ENCODE measurements at regions not wholly inside any gene's neighbourhood (a gene's known extent, or its start where the extent isn't known, plus 50 kb on each side); places are given as distances from the start of the nearest gene placed in this dataset.

- no peak for DNase-seq (ENCODE audit: low read depth)
- no peak overlapping the region for H3K4me3 ChIP-seq (ENCODE audit: low read depth, low read length)
- H3K27me3 ChIP-seq (ENCODE audit: control insufficient read depth, insufficient read depth, low read length) = no peaks in the 10 kb centered on the region
- no peak for TF ChIP-seq CTCF (IDR thresholded peaks at IDR 0.05; ENCODE audit: insufficient read depth, low read length, poor library complexity, severe bottlenecking)
- no peaks in the 10 kb centered on the region for H3K36me3 ChIP-seq (ENCODE audit: control insufficient read depth, insufficient read depth, low read length)
Measured at GRCh38 chr13:80428349-80429096, 87.6 kb upstream of the SPRY2 start.

- Histone ChIP-seq H3K36me3 (ENCODE audit: control insufficient read depth, insufficient read depth, low read length) (no peaks in the 10 kb centered on the region), H3K27me3 (ENCODE audit: control insufficient read depth, insufficient read depth, low read length) (no peaks in the 10 kb centered on the region), H3K4me3 (ENCODE audit: low read depth, low read length) (no peak overlapping the region)
- TF ChIP-seq CTCF (IDR thresholded peaks at IDR 0.05; ENCODE audit: insufficient read depth, low read length, poor library complexity, severe bottlenecking) = no peak
- DNase-seq (ENCODE audit: low read depth) = no peak
Measured at GRCh38 chr13:80419416-80419815, 78.5 kb upstream of the SPRY2 start.

- Histone ChIP-seq H3K36me3 (ENCODE audit: control insufficient read depth, insufficient read depth, low read length) (no peaks in the 10 kb centered on the region), H3K4me3 (ENCODE audit: low read depth, low read length) (no peak overlapping the region), H3K27me3 (ENCODE audit: control insufficient read depth, insufficient read depth, low read length) (no peaks in the 10 kb centered on the region)
- no peak for TF ChIP-seq CTCF (IDR thresholded peaks at IDR 0.05; ENCODE audit: insufficient read depth, low read length, poor library complexity, severe bottlenecking)
- no peak for DNase-seq (ENCODE audit: low read depth)
Measured at GRCh38 chr13:80413611-80414010, 72.7 kb upstream of the SPRY2 start.

GRCh38 chr13:80408270-80408669 is 67.3 kb upstream of the SPRY2 start:
- H3K27me3 ChIP-seq (ENCODE audit: control insufficient read depth, insufficient read depth, low read length) = no peaks in the 10 kb centered on the region
- H3K4me3 ChIP-seq (ENCODE audit: low read depth, low read length) = no peak overlapping the region
- no peak for TF ChIP-seq CTCF (IDR thresholded peaks at IDR 0.05; ENCODE audit: insufficient read depth, low read length, poor library complexity, severe bottlenecking)
- DNase-seq (ENCODE audit: low read depth) = no peak
- no peaks in the 10 kb centered on the region for H3K36me3 ChIP-seq (ENCODE audit: control insufficient read depth, insufficient read depth, low read length)

GRCh38 chr13:80400865-80401426 is 60.0 kb upstream of the SPRY2 start:
- no peak overlapping the region for H3K4me3 ChIP-seq (ENCODE audit: low read depth, low read length)
- no peaks in the 10 kb centered on the region for H3K36me3 ChIP-seq (ENCODE audit: control insufficient read depth, insufficient read depth, low read length)
- no peak for TF ChIP-seq CTCF (IDR thresholded peaks at IDR 0.05; ENCODE audit: insufficient read depth, low read length, poor library complexity, severe bottlenecking)
- DNase-seq (ENCODE audit: low read depth) = no peak
- no peaks in the 10 kb centered on the region for H3K27me3 ChIP-seq (ENCODE audit: control insufficient read depth, insufficient read depth, low read length)
